Ovary (tissue), 7 donors: ENCODE measurements at regions not wholly inside any gene's neighbourhood (a gene's known extent, or its start where the extent isn't known, plus 50 kb on each side); places are given as distances from the start of the nearest gene placed in this dataset.

Experiments used
- DNase-seq, 5 donors: peaks; one replicate each; pipeline ENCODE4 v3.0.0-alpha.2; 2019 to 2020
- H3K27ac ChIP-seq, 2 donors: fragments of 200-600 bp; one replicate each; pipeline versions ENCODE4 v1.5.1 to v1.8.0; 2019 to 2022
- H3K27me3 ChIP-seq: fragments of 200-600 bp; one replicate; pipeline ENCODE4 v1.8.0; 2022
- H3K36me3 ChIP-seq: fragments of 200-600 bp; sonication (generic); one replicate; pipeline ENCODE4 v1.5.1; 2019
- H3K4me1 ChIP-seq: one replicate; pipeline ENCODE4 v1.8.1; 2013; ENCODE audit warnings: mild to moderate bottlenecking, moderate library complexity; ENCODE audit not compliant: insufficient read depth
- H3K4me3 ChIP-seq: fragments of 200-600 bp; sonication (generic); one replicate; pipeline ENCODE4 v1.5.1; 2017
- H3K9me3 ChIP-seq, 2 donors: fragments of 200-600 bp in 1 of 2; sonication (generic) in 1 of 2; one replicate each; pipeline versions ENCODE4 v1.5.1 to v1.8.1; 2013 to 2019; ENCODE audit warnings: mild to moderate bottlenecking in 1 of 2, moderate library complexity in 1 of 2
- EP300 ChIP-seq: sonication (generic); formaldehyde crosslinking; IDR thresholded peaks from one replicate; pipeline ENCODE4 v1.6.1; 2017; ENCODE audit warnings: antibody characterized with exemption
- POLR2A ChIP-seq: fragments of 450-650 bp; IDR thresholded peaks from one replicate; pipeline ENCODE4 v1.6.1; 2017; ENCODE audit warnings: antibody characterized with exemption, mild to moderate bottlenecking, moderate library complexity
- WGBS, 3 donors: extraction: QIAGEN DNeasy Blood & Tissue Kit in 1 of 3; methylation state at CpG; one replicate each; pipeline versions ENCODE4 v1.1.5 to v1.1.7; 2013 to 2017; 5-methylcytosine and 5-hydroxymethylcytosine counted together
- intact Hi-C, 4 donors: fragments of 100-400 bp; cut with DNase I; formaldehyde crosslinking; loops; one replicate each; pipeline versions ENCODE4 v1.11.0 to v1.15.1; 2022 to 2023
- TF ChIP-seq, protein P1 (sequence below), 3 donors: fragments of 450-650 bp in 2 of 3; fragments of 200-600 bp in 1 of 3; IDR thresholded peaks; one replicate each; pipeline versions ENCODE4 v1.5.1 to v1.8.0; 2016 to 2022; ENCODE audit warnings: antibody characterized with exemption in 3 of 3, mild to moderate bottlenecking in 1 of 3
- donor health status: DM: no; HTN: no; CAD: no; lungs with moderate emphysema.
- donor health status: DM: no; HTN: no; CAD: no.
- donor health status: Bipolar disorder and iron deficiency.
- donor health status: DM: no; HTN: no; CAD: no.
- donor health status: DM: yes; HTN: yes; CAD: no.

DNA sequence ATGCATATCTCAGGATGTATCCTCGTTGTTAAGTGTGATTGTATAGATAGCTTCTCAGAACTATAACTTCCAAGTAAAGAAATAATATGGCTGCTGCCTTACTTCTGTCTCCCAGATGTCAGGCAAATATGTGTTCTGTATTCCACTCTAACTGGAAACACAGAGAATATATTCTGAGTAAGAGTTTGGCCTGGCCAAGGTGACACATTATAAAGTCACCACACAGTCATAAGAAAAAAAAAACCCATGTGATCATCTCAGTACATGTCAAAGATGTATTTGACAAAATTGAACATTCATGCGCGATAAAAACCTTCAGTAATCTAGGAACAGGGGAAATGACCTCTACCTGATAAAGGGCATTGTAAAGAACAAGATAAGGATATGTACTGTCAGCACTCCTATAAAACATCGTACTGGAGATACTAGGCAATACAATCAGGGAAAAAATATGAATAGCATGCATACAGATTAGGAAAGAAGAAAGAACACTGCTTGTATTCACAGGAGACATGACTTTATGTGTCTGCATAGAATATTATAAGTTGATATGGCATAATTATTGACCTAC lies 207.1 kb downstream of the ZNF330 start:
- Histone ChIP-seq H3K9me3 (no peaks in the 10 kb centered on the region), H3K36me3 (no peaks in the 10 kb centered on the region), H3K27ac (no peak overlapping the region), H3K4me3 (no peak overlapping the region), H3K27me3 (no peaks in the 10 kb centered on the region), H3K4me1 (no peaks in the 10 kb centered on the region)
- WGBS, 3 donors: 70 to 76% (median 70%) methylated on average over 4 of the region's 4 CpGs
- intact Hi-C loops: no loop called here
- DNase-seq: no peak
- TF ChIP-seq EP300 (no peak), POLR2A (no peak)
- TF ChIP-seq, protein P1, sequence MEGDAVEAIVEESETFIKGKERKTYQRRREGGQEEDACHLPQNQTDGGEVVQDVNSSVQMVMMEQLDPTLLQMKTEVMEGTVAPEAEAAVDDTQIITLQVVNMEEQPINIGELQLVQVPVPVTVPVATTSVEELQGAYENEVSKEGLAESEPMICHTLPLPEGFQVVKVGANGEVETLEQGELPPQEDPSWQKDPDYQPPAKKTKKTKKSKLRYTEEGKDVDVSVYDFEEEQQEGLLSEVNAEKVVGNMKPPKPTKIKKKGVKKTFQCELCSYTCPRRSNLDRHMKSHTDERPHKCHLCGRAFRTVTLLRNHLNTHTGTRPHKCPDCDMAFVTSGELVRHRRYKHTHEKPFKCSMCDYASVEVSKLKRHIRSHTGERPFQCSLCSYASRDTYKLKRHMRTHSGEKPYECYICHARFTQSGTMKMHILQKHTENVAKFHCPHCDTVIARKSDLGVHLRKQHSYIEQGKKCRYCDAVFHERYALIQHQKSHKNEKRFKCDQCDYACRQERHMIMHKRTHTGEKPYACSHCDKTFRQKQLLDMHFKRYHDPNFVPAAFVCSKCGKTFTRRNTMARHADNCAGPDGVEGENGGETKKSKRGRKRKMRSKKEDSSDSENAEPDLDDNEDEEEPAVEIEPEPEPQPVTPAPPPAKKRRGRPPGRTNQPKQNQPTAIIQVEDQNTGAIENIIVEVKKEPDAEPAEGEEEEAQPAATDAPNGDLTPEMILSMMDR (IDR thresholded peaks at IDR 0.05): no peak

DNA sequence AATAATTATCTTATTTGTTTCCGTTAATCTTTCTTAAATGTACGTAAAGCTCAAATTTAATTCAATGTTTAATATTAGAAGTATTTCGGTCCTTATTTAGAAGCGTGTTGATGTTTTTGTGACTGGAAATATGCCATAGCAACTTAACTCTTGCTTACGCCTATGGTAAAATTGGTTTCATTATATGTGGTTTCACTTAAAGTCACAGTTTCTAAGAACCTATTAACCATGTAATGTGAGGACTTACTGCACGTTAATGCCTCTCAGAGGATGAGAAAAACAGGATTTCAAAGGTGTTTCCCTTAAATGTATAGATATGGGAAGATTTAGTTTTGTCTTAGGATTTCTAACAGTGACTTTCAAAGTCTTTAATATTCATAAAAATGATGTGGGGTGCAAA lies 206.4 kb upstream of the IL15 start:
- intact Hi-C loops: no loop called here
- no peak overlapping the region for H3K4me3 ChIP-seq
- TF ChIP-seq POLR2A: no peak
- TF ChIP-seq, protein P1 (IDR thresholded peaks at IDR 0.05): no peak
- TF ChIP-seq EP300: no peak
- DNase-seq: no peak
- no peaks in the 10 kb centered on the region for H3K27me3 ChIP-seq
- no peaks in the 10 kb centered on the region for H3K9me3 ChIP-seq
- no peaks in the 10 kb centered on the region for H3K36me3 ChIP-seq
- no peak overlapping the region for H3K27ac ChIP-seq
- no peaks in the 10 kb centered on the region for H3K4me1 ChIP-seq
- WGBS, 3 donors: 63 to 78% (median 72%) methylated on average over 6 of the region's 6 CpGs

DNA sequence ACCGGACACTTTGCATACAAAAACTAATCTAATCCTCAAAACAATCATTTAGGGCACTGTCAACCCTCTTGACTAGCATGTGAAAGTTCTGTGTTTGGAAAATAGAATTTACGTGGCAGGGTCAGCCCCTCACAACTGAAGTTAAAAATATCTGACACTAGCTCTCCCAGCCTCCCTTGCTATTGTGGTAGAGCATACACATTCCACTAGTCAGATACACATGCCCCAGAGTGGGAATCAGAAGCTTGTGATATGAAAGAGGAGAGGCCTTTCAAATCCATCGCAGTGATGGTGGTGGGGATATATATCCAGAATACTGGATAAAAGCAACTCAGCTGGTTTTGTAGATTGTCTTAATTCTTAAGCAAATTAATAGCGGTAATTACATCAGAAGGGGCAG lies 205.7 kb upstream of the IL15 start:
- H3K4me3 ChIP-seq: no peak overlapping the region
- no peaks in the 10 kb centered on the region for H3K27me3 ChIP-seq
- H3K9me3 ChIP-seq: no peaks in the 10 kb centered on the region
- no peaks in the 10 kb centered on the region for H3K4me1 ChIP-seq
- intact Hi-C loops: no loop called here
- no peak for DNase-seq
- no peaks in the 10 kb centered on the region for H3K36me3 ChIP-seq
- no peak for TF ChIP-seq POLR2A
- 53 to 64% (median 60%) methylated on average over 4 of the region's 4 CpGs for WGBS, 3 donors
- no peak overlapping the region for H3K27ac ChIP-seq

DNA sequence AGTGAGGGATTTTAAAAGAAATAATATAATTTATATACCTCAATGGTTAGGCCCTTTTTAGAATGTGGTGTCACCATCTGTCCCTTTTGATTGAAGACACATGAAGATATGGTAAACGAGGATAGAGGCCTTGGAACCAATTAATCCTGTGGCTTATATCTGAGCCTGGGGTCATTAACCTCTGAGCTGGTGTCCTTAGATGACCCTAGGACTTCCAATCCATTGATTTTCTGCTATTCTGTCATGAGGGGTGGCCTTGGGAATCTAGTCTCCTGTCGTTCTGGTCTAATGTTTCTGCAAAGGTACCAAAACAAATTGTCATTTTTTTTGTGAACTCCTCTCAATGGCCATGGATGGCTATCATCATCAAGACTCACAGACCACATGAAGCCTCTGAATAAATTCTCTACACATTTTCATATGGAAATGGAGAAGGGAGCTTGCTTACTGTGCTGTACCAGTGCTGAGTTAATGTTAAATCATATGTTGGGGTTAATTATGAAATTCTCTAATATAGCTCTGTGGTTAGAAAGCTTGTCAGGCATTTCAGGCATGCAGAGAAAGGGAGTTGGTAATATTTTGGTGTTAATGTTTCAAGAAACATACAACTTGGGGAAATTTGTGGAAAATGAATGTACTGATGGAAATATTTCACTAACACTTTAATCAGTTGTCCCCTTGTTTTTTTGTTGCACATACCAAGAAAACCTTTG lies 204.2 kb upstream of the IL15 start:
- no peak overlapping the region for H3K4me3 ChIP-seq
- intact Hi-C loops: no loop called here
- no peaks in the 10 kb centered on the region for H3K36me3 ChIP-seq
- H3K4me1 ChIP-seq: no peaks in the 10 kb centered on the region
- H3K9me3 ChIP-seq: no peaks in the 10 kb centered on the region
- DNase-seq: no peak
- no peaks in the 10 kb centered on the region for H3K27me3 ChIP-seq
- TF ChIP-seq EP300 (no peak), POLR2A (no peak)
- TF ChIP-seq, protein P1 (IDR thresholded peaks at IDR 0.05): no peak
- H3K27ac ChIP-seq: no peak overlapping the region
- 29 to 47% (median 32%) methylated on average over 2 of the region's 2 CpGs for WGBS, 3 donors
